Testis (tissue), 2 donors: ENCODE measurements at regions not wholly inside any gene's neighbourhood (a gene's known extent, or its start where the extent isn't known, plus 50 kb on each side); places are given as distances from the start of the nearest gene placed in this dataset.
"Not testable (repeated sequence)": the region's sequence is repeated elsewhere in the genome, so short reads cannot be mapped to it uniquely, and the experiment has no call there.

Experiments used
- POLR2A ChIP-seq: fragments of 450-650 bp; IDR thresholded peaks from one replicate; pipeline ENCODE4 v1.6.1; 2017; ENCODE audit warnings: antibody characterized with exemption, mild to moderate bottlenecking, moderate library complexity
- TF ChIP-seq, protein P1 (sequence below), 3 experiments: fragments of 450-650 bp in 2 of 3; fragments of 200-600 bp in 1 of 3; sonication (generic) in 1 of 3; IDR thresholded peaks; one replicate each; pipeline ENCODE4 v1.5.1; 2016 to 2019; ENCODE audit warnings: antibody characterized with exemption in 3 of 3, mild to moderate bottlenecking in 2 of 3, moderate library complexity in 1 of 3

DNA sequence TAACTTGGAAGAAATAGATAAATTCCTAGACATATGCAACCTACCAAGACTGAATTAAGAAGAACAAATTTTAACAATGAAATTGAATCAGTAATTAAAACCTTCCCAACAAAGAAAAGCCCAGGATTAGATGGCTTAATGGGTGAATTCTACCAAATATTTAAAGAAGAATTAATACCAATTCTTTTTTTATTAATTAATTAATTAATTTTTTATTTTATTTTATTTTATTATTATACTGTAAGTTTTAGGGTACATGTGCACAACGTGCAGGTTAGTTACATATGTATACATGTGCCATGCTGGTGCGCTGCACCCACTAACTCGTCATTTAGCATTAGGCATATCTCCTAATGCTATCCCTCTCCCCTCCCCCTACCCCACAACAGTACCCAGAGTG, 248.4 kb upstream of the MSX2 start:
- TF ChIP-seq, protein P1, sequence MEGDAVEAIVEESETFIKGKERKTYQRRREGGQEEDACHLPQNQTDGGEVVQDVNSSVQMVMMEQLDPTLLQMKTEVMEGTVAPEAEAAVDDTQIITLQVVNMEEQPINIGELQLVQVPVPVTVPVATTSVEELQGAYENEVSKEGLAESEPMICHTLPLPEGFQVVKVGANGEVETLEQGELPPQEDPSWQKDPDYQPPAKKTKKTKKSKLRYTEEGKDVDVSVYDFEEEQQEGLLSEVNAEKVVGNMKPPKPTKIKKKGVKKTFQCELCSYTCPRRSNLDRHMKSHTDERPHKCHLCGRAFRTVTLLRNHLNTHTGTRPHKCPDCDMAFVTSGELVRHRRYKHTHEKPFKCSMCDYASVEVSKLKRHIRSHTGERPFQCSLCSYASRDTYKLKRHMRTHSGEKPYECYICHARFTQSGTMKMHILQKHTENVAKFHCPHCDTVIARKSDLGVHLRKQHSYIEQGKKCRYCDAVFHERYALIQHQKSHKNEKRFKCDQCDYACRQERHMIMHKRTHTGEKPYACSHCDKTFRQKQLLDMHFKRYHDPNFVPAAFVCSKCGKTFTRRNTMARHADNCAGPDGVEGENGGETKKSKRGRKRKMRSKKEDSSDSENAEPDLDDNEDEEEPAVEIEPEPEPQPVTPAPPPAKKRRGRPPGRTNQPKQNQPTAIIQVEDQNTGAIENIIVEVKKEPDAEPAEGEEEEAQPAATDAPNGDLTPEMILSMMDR (IDR thresholded peaks at IDR 0.05): not testable (repeated sequence)
- not testable (repeated sequence) for TF ChIP-seq POLR2A
